Neural cell (in vitro differentiated cells): ENCODE measurements at regions not wholly inside any gene's neighbourhood (a gene's known extent, or its start where the extent isn't known, plus 50 kb on each side); places are given as distances from the start of the nearest gene placed in this dataset.

ENCODE experiments used
- EP300 ChIP-seq: fragments of 450-650 bp; conservative IDR thresholded peaks from 2 replicates; pipeline ENCODE4 v1.6.1; 2014; ENCODE audit warnings: antibody characterized with exemption, mild to moderate bottlenecking, moderate library complexity; ENCODE audit not compliant: poor library complexity, severe bottlenecking
- EZH2 ChIP-seq: fragments of 200-600, 300-800 bp; shearing (Covaris generic), sonication (generic); IDR thresholded peaks from 2 replicates; pipeline ENCODE4 v1.6.1; 2014; ENCODE audit warnings: antibody characterized with exemption, low read length, borderline replicate concordance, mild to moderate bottlenecking; ENCODE audit not compliant: insufficient read depth, poor library complexity, severe bottlenecking
- MXI1 ChIP-seq: fragments of 450-650 bp; conservative IDR thresholded peaks from 2 replicates; pipeline ENCODE4 v1.6.1; 2014; ENCODE audit warnings: antibody characterized with exemption, mild to moderate bottlenecking; ENCODE audit not compliant: poor library complexity, severe bottlenecking
- POLR2AphosphoS5 ChIP-seq: IDR thresholded peaks from 2 replicates; pipeline ENCODE4 v1.6.1; 2012
- RAD21 ChIP-seq: fragments of 450-650 bp; conservative IDR thresholded peaks from 2 replicates; pipeline ENCODE4 v1.6.1; 2014; ENCODE audit warnings: antibody characterized with exemption, mild to moderate bottlenecking, moderate library complexity
- TAF1 ChIP-seq: IDR thresholded peaks from 2 replicates; pipeline ENCODE4 v1.6.1; 2012; ENCODE audit warnings: low read depth
- TF ChIP-seq, protein P1 (sequence below): fragments of 450-650 bp; IDR thresholded peaks from 2 replicates; pipeline ENCODE4 v1.5.1; 2014; ENCODE audit warnings: antibody characterized with exemption, mild to moderate bottlenecking, moderate library complexity; ENCODE audit not compliant: poor library complexity, severe bottlenecking
- TF ChIP-seq, protein P2 (sequence below): IDR thresholded peaks from 2 replicates; pipeline ENCODE4 v1.6.1; 2012; ENCODE audit warnings: borderline replicate concordance

DNA sequence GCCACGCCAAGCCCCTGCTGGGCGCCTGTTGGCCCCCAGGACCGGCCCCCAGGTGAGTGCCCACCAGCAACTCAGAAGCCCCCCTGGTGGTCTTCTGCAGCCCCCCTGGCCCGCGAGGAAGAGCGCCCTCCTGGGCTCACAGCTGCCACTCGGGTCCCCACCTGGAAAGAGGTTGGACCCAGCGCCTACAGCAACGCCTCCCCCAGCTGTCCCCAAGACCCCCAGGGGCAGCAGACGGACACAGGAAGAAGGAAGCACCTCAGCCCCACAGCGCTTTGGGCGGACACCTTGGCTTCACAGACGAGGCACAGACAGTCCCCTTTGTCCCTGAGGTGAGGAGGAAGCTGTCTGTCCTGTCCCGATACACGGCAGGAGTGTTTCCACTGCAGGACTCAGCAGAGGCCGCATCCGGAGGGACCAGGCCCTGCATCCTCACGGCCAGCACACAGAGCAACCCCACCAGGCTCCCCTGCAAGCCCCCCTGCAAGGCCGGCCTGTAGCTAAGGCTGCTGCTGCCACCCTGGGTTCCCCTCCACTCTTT is 115.6 kb upstream of the NKX1-1 start:
- no peak for TF ChIP-seq POLR2AphosphoS5
- no peak for TF ChIP-seq TAF1
- TF ChIP-seq, protein P1, sequence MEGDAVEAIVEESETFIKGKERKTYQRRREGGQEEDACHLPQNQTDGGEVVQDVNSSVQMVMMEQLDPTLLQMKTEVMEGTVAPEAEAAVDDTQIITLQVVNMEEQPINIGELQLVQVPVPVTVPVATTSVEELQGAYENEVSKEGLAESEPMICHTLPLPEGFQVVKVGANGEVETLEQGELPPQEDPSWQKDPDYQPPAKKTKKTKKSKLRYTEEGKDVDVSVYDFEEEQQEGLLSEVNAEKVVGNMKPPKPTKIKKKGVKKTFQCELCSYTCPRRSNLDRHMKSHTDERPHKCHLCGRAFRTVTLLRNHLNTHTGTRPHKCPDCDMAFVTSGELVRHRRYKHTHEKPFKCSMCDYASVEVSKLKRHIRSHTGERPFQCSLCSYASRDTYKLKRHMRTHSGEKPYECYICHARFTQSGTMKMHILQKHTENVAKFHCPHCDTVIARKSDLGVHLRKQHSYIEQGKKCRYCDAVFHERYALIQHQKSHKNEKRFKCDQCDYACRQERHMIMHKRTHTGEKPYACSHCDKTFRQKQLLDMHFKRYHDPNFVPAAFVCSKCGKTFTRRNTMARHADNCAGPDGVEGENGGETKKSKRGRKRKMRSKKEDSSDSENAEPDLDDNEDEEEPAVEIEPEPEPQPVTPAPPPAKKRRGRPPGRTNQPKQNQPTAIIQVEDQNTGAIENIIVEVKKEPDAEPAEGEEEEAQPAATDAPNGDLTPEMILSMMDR, result no peak
- no peak for TF ChIP-seq RAD21
- no peak for TF ChIP-seq EP300
- TF ChIP-seq, protein P2, sequence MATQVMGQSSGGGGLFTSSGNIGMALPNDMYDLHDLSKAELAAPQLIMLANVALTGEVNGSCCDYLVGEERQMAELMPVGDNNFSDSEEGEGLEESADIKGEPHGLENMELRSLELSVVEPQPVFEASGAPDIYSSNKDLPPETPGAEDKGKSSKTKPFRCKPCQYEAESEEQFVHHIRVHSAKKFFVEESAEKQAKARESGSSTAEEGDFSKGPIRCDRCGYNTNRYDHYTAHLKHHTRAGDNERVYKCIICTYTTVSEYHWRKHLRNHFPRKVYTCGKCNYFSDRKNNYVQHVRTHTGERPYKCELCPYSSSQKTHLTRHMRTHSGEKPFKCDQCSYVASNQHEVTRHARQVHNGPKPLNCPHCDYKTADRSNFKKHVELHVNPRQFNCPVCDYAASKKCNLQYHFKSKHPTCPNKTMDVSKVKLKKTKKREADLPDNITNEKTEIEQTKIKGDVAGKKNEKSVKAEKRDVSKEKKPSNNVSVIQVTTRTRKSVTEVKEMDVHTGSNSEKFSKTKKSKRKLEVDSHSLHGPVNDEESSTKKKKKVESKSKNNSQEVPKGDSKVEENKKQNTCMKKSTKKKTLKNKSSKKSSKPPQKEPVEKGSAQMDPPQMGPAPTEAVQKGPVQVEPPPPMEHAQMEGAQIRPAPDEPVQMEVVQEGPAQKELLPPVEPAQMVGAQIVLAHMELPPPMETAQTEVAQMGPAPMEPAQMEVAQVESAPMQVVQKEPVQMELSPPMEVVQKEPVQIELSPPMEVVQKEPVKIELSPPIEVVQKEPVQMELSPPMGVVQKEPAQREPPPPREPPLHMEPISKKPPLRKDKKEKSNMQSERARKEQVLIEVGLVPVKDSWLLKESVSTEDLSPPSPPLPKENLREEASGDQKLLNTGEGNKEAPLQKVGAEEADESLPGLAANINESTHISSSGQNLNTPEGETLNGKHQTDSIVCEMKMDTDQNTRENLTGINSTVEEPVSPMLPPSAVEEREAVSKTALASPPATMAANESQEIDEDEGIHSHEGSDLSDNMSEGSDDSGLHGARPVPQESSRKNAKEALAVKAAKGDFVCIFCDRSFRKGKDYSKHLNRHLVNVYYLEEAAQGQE, result no peak
- no peak for TF ChIP-seq MXI1
- TF ChIP-seq EZH2, result no peak
